ENCODE measurements at regions not wholly inside any gene's neighbourhood (a gene's known extent, or its start where the extent isn't known, plus 50 kb on each side); places are given as distances from the start of the nearest gene placed in this dataset.

DNA sequence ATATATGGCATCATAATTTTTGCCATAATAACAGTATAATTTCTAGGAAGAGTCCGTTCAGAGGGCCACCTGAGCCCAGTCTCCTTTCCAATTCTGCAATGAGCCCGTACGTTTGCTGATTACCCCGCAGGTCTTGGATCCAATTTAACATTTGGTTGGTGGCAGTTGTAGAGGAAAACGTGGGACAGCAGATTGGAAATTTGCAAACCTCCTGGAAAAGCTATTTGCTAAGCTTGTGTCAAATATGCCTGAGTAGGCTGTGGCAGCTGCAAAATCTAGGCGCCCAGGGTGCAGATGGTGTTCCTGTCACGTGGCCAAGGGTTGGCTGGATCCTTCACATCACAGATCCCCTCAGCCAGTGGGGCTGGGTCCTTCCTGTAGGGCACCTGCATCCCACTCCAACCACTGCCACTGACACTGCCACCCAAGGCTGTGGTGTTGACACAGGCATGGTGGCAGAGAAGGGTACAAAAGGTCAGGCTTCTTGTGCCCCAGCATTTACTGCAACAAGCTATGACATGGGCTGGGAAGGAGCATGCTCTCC, 174.8 kb upstream of the SYT6 start:
- TF ChIP-seq, protein P1, sequence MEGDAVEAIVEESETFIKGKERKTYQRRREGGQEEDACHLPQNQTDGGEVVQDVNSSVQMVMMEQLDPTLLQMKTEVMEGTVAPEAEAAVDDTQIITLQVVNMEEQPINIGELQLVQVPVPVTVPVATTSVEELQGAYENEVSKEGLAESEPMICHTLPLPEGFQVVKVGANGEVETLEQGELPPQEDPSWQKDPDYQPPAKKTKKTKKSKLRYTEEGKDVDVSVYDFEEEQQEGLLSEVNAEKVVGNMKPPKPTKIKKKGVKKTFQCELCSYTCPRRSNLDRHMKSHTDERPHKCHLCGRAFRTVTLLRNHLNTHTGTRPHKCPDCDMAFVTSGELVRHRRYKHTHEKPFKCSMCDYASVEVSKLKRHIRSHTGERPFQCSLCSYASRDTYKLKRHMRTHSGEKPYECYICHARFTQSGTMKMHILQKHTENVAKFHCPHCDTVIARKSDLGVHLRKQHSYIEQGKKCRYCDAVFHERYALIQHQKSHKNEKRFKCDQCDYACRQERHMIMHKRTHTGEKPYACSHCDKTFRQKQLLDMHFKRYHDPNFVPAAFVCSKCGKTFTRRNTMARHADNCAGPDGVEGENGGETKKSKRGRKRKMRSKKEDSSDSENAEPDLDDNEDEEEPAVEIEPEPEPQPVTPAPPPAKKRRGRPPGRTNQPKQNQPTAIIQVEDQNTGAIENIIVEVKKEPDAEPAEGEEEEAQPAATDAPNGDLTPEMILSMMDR (IDR thresholded peaks at IDR 0.05) = no peak
- TF ChIP-seq POLR2A (IDR thresholded peaks at IDR 0.05) = no peak

Data from adrenal gland (tissue), 5 donors.